ENCODE measurements at regions not wholly inside any gene's neighbourhood (a gene's known extent, or its start where the extent isn't known, plus 50 kb on each side); places are given as distances from the start of the nearest gene placed in this dataset.

GRCh38 chr2:155026651-155027174, 328.2 kb downstream of the KCNJ3 start (continued):
- TF ChIP-seq, protein P1, sequence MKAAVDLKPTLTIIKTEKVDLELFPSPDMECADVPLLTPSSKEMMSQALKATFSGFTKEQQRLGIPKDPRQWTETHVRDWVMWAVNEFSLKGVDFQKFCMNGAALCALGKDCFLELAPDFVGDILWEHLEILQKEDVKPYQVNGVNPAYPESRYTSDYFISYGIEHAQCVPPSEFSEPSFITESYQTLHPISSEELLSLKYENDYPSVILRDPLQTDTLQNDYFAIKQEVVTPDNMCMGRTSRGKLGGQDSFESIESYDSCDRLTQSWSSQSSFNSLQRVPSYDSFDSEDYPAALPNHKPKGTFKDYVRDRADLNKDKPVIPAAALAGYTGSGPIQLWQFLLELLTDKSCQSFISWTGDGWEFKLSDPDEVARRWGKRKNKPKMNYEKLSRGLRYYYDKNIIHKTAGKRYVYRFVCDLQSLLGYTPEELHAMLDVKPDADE (IDR thresholded peaks at IDR 0.05): no peak
- TF ChIP-seq, protein P2, sequence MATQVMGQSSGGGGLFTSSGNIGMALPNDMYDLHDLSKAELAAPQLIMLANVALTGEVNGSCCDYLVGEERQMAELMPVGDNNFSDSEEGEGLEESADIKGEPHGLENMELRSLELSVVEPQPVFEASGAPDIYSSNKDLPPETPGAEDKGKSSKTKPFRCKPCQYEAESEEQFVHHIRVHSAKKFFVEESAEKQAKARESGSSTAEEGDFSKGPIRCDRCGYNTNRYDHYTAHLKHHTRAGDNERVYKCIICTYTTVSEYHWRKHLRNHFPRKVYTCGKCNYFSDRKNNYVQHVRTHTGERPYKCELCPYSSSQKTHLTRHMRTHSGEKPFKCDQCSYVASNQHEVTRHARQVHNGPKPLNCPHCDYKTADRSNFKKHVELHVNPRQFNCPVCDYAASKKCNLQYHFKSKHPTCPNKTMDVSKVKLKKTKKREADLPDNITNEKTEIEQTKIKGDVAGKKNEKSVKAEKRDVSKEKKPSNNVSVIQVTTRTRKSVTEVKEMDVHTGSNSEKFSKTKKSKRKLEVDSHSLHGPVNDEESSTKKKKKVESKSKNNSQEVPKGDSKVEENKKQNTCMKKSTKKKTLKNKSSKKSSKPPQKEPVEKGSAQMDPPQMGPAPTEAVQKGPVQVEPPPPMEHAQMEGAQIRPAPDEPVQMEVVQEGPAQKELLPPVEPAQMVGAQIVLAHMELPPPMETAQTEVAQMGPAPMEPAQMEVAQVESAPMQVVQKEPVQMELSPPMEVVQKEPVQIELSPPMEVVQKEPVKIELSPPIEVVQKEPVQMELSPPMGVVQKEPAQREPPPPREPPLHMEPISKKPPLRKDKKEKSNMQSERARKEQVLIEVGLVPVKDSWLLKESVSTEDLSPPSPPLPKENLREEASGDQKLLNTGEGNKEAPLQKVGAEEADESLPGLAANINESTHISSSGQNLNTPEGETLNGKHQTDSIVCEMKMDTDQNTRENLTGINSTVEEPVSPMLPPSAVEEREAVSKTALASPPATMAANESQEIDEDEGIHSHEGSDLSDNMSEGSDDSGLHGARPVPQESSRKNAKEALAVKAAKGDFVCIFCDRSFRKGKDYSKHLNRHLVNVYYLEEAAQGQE (IDR thresholded peaks at IDR 0.05; ENCODE audit: unreplicated experiment): no peak
- TF ChIP-seq CREB1 (CRISPR knock-in tag; IDR thresholded peaks at IDR 0.05; ENCODE audit: low read depth) (no peak), EZH2 (IDR thresholded peaks at IDR 0.05; ENCODE audit: low read depth, unreplicated experiment) (no peak), ZNF331 (CRISPR knock-in tag; IDR thresholded peaks at IDR 0.05; ENCODE audit: low read depth) (no peak), NANOG (IDR thresholded peaks at IDR 0.05; ENCODE audit: borderline replicate concordance) (no peak)

GRCh38 chr2:155023674-155024073, 325.2 kb downstream of the KCNJ3 start:
- H3K4me3 Mint-ChIP-seq: no peak overlapping the region
- TF ChIP-seq ZNF462 (CRISPR knock-in tag; IDR thresholded peaks at IDR 0.05) (no peak), EZH2phosphoT487 (IDR thresholded peaks at IDR 0.05; ENCODE audit: unreplicated experiment) (no peak), ZNF331 (CRISPR knock-in tag; IDR thresholded peaks at IDR 0.05; ENCODE audit: low read depth) (no peak), EZH2 (IDR thresholded peaks at IDR 0.05; ENCODE audit: low read depth, unreplicated experiment) (no peak)
- TF ChIP-seq, protein P2 (IDR thresholded peaks at IDR 0.05; ENCODE audit: unreplicated experiment): no peak

More at GRCh38 chr2:155023674-155024073, 325.2 kb downstream of the KCNJ3 start:
- Mint-ChIP-seq H3K4me1 (no peaks in the 10 kb centered on the region), H3K9me3 (no peaks in the 10 kb centered on the region), H3K27me3 (ENCODE audit: insufficient read depth, low read depth, poor library complexity) (no peaks in the 10 kb centered on the region), H3K36me3 (ENCODE audit: low read depth) (no peaks in the 10 kb centered on the region), H3K27ac (no peak overlapping the region)
- Histone ChIP-seq H2AFZ (no peak overlapping the region), H3K36me3 (ENCODE audit: insufficient read depth) (no peaks in the 10 kb centered on the region), H3K4me3 (no peak overlapping the region), H4K20me1 (replicated peaks; ENCODE audit: insufficient read depth) (no peaks in the 10 kb centered on the region), H3K27me3 (ENCODE audit: insufficient read depth) (no peaks in the 10 kb centered on the region), H3K27ac (ENCODE audit: low read depth) (no peak overlapping the region), H3K4me1 (ENCODE audit: insufficient read depth) (no peaks in the 10 kb centered on the region), H3K4me2 (no peak overlapping the region), H3F3A (replicated peaks; ENCODE audit: low read depth) (no peaks in the 10 kb centered on the region), H3K79me2 (replicated peaks; ENCODE audit: insufficient read depth) (no peaks in the 10 kb centered on the region), H3K9me2 (ENCODE audit: insufficient read depth) (no peaks in the 10 kb centered on the region)
- ATAC-seq (no peak), DNase-seq (ENCODE audit: low spot score) (no peak)

Measured in GM23338 (cell line).